ENCODE measurements at regions not wholly inside any gene's neighbourhood (a gene's known extent, or its start where the extent isn't known, plus 50 kb on each side); places are given as distances from the start of the nearest gene placed in this dataset.

- TF ChIP-seq CTCF (IDR thresholded peaks at IDR 0.05; ENCODE audit: poor library complexity), result no peak
- no peak for TF ChIP-seq EZH2 (IDR thresholded peaks at IDR 0.05; ENCODE audit: borderline replicate concordance)
- no peak for TF ChIP-seq EZH2phosphoT487 (IDR thresholded peaks at IDR 0.05; ENCODE audit: low read depth, severe bottlenecking, unreplicated experiment)
These were observed 1697.3 kb upstream of the MIR17HG start for GRCh38 chr13:89650226-89650625.
